Aorta (tissue), 5 donors: ENCODE measurements at regions not wholly inside any gene's neighbourhood (a gene's known extent, or its start where the extent isn't known, plus 50 kb on each side); places are given as distances from the start of the nearest gene placed in this dataset.
A peak's percentile ranks its signal among the peaks of the same experiment; 100 is the strongest.

Source experiments
- ATAC-seq: fragments of 200-7000 bp; cut with Tn5 transposase; one replicate; pipeline ENCODE4 v1.9.1; 2022; ENCODE audit warnings: moderate library complexity; ENCODE audit not compliant: low FRiP score
- DNase-seq, 2 donors: peaks; one replicate each; pipeline ENCODE4 v3.0.0-alpha.2; 2020
- H3K27ac ChIP-seq, 2 donors: one replicate each; pipeline ENCODE4 v1.5.1; 2013; ENCODE audit warnings: low read length in 2 of 2, mild to moderate bottlenecking in 2 of 2, moderate library complexity in 2 of 2, control low read depth in 1 of 2, inconsistent platforms in 1 of 2, low read depth in 1 of 2
- H3K27me3 ChIP-seq, 2 donors: one replicate each; pipeline ENCODE4 v1.6.1; 2013; ENCODE audit warnings: control low read depth in 1 of 2, low read length in 1 of 2, mild to moderate bottlenecking in 1 of 2, moderate library complexity in 1 of 2; ENCODE audit not compliant: insufficient read depth in 2 of 2, control insufficient read depth in 1 of 2
- H3K36me3 ChIP-seq, 2 donors: one replicate each; pipeline ENCODE4 v1.6.1; 2013; ENCODE audit warnings: control low read depth in 1 of 2, low read length in 1 of 2, mild to moderate bottlenecking in 1 of 2; ENCODE audit not compliant: insufficient read depth in 2 of 2, control insufficient read depth in 1 of 2
- H3K4me1 ChIP-seq, 2 donors: one replicate each; pipeline ENCODE4 v1.6.1; 2013; ENCODE audit warnings: low read length in 2 of 2, control low read depth in 1 of 2, mild to moderate bottlenecking in 1 of 2, moderate library complexity in 1 of 2; ENCODE audit not compliant: insufficient read depth in 2 of 2, control insufficient read depth in 1 of 2
- H3K4me3 ChIP-seq, 2 donors: one replicate each; pipeline ENCODE4 v1.5.1; 2013; ENCODE audit warnings: low read length in 2 of 2, control low read depth in 1 of 2, mild to moderate bottlenecking in 1 of 2
- H3K9me3 ChIP-seq: one replicate; pipeline ENCODE4 v1.6.1; 2013; ENCODE audit warnings: mild to moderate bottlenecking, low read length; ENCODE audit not compliant: control insufficient read depth
- WGBS, 2 donors: extraction: QIAGEN DNeasy Blood & Tissue Kit; methylation state at CpG; one replicate each; pipeline ENCODE4 v1.1.7; 2013; 5-methylcytosine and 5-hydroxymethylcytosine counted together
- intact Hi-C, 2 donors: fragments of 100-400 bp; cut with DNase I; formaldehyde crosslinking; loops; one replicate each; pipeline versions ENCODE4 v1.14.2 to v1.15.0; 2022
- donor health status: healthy with polysubstance abuse.
- donor health status: Bipolar disorder and iron deficiency.
- donor health status: DM: no; HTN: no; CAD: no.
- donor health status: DM: no; HTN: no; CAD: no.
- donor health status: DM: yes; HTN: yes; CAD: no.

DNA sequence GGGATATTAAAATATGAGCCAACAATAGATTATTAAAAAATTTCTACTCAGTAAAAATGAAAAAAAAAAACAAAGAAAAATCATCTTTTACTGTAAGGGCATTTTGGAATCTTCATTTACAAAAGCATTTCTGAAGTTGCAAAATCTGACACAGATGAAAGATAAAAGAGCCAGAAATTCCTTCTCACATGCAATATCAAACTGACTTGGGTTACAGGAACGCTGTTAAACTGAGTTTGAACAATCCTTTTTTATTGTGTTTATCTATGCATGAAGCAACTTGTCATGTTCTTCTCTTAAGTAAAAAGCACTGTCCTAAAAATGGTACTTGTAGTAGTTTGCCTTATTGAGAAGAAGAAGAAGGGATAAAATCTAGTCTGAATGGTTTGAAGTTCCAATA lies 468.5 kb upstream of the KCNMB2 start:
- ATAC-seq (no peak), DNase-seq (no peak)
- no peaks in the 10 kb centered on the region for H3K27me3 ChIP-seq
- H3K4me3 ChIP-seq: no peak overlapping the region
- H3K9me3 ChIP-seq: no peaks in the 10 kb centered on the region
- H3K4me1 ChIP-seq: no peaks in the 10 kb centered on the region
- H3K27ac ChIP-seq: no peak overlapping the region
- WGBS, 2 donors: 77 to 89% methylated on average over 1 of the region's 1 CpG
- intact Hi-C loops: no loop called here
- no peaks in the 10 kb centered on the region for H3K36me3 ChIP-seq

DNA sequence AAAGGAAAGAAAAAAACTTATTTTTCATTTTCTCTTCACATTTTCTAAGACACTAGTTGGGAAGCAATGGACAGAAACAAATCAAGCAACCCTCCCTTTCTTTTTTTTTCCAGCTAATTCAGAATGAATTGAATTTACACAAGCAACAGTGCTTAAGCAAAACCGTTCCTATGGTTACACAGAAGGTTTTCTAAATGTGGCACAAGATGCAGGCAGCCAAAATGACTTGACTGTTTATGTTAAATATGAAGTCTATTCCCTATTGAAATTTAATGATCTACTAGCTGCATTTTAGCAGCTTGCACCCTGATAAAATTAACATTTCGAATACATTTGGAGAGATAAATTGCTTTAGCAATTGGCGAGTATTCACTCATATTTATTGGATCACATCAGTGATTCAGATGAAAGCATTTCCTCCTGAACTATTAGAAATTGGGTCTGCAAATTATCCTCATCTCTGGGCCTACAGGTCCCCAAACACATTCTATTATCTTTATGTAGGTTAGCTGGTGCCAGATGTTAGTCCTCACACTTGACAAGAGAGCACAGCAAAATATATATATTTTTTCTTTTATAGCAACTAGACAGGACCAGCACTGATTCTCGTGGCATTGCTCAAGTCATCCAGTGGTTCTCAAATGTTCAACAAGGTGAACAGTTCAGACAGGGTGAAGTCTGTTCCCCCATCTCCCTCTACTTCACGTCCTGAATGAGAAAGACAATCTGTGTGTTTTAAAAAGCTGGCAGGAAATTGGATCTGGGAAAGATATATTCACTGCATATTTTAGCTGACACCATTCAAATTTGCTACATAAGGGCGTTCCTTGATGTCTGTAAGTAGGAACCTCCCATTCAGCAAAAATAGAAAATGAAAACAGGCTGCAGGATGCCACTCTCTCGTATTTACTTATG lies 463.6 kb upstream of the KCNMB2 start:
- Histone ChIP-seq H3K27ac (no peak overlapping the region), H3K27me3 (no peaks in the 10 kb centered on the region), H3K4me1 (no peaks in the 10 kb centered on the region), H3K4me3 (no peak overlapping the region), H3K36me3 (no peaks in the 10 kb centered on the region), H3K9me3 (no peaks in the 10 kb centered on the region)
- DNase-seq (no peak), ATAC-seq (no peak)
- intact Hi-C loops: no loop called here
- 56 to 61% methylated on average over 7 of the region's 7 CpGs for WGBS, 2 donors

DNA sequence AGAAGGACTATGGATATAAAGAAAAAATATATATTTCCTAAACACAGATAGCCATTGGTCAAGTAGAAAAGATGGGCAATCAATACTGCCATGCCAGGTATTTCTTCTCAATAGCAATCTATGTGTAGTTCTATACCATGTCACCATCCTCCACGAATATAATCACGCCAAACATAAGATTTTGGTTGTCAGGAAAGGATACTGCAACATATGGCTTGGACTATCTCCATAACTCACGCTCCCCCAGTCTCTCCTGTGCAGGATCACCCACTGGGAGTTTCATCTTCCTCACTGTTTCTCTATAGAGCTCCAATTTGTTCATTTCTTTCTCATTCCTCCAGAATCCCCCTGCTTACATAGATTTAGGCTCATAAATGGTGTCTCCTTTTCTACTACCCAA lies 462.9 kb upstream of the KCNMB2 start:
- DNase-seq (no peak), ATAC-seq (no peak)
- WGBS, 2 donors: 99 to 100% methylated on average over 3 of the region's 3 CpGs
- H3K27ac ChIP-seq: no peak overlapping the region
- no peaks in the 10 kb centered on the region for H3K4me1 ChIP-seq
- H3K4me3 ChIP-seq: no peak overlapping the region
- no peaks in the 10 kb centered on the region for H3K36me3 ChIP-seq
- H3K27me3 ChIP-seq: no peaks in the 10 kb centered on the region
- H3K9me3 ChIP-seq: no peaks in the 10 kb centered on the region
- intact Hi-C loops: no loop called here

DNA sequence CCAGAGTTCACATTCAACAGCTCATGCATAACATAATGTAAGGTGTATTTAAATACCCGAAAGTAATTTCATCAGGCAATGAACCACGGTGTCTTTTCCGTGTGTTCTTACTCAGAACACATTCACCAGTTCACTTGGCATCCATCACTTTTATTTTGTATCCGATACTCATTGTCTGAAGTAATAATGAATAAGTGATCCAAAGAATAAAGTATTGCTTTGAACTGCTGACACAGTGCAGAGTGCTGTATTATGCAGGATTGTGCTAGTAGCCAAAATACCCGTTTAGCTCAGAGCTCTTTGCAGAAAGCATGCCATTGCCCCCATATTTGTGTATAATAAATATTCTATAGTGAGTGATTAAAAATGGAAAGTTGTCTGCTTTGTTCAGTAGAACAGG lies 460.9 kb upstream of the KCNMB2 start:
- Histone ChIP-seq H3K36me3 (no peaks in the 10 kb centered on the region), H3K4me1 (peaks cover 0 to 2% of the 10 kb centered on the region in 2 donors), H3K27ac (no peak overlapping the region), H3K27me3 (no peaks in the 10 kb centered on the region), H3K9me3 (no peaks in the 10 kb centered on the region), H3K4me3 (no peak overlapping the region)
- no peak for DNase-seq
- no peak for ATAC-seq
- intact Hi-C loops: no loop called here
- 93 to 94% methylated on average over 5 of the region's 5 CpGs for WGBS, 2 donors

DNA sequence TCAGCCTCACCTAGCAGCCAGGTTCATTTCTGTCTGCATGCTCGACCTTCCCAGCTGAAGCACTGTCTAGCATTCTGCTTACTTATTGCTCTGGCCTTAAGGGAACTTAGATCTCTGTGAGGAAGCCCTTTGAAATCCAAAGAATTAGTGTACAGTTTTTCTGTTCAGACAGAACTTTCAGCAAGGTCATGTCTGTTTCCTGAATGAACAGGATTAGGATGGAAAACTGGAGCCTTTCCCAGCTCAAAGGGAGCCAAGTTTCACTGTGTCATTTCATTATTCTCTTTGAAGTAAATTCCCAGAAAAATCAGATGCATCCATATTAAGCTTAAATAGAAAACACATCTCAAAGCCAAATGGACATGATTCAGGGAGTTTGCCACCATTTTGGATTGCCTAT lies 457.3 kb upstream of the KCNMB2 start:
- WGBS, 2 donors: 9% methylated on average over 1 of the region's 1 CpG
- intact Hi-C loops: no loop called here
- ATAC-seq (peak; percentile 66), DNase-seq (no peak)
- H3K27ac ChIP-seq: no peak overlapping the region
- no peak overlapping the region for H3K4me3 ChIP-seq
- peaks cover 0 to 2% of the 10 kb centered on the region in 2 donors for H3K4me1 ChIP-seq
- no peaks in the 10 kb centered on the region for H3K27me3 ChIP-seq
- H3K36me3 ChIP-seq: no peaks in the 10 kb centered on the region
- no peaks in the 10 kb centered on the region for H3K9me3 ChIP-seq

DNA sequence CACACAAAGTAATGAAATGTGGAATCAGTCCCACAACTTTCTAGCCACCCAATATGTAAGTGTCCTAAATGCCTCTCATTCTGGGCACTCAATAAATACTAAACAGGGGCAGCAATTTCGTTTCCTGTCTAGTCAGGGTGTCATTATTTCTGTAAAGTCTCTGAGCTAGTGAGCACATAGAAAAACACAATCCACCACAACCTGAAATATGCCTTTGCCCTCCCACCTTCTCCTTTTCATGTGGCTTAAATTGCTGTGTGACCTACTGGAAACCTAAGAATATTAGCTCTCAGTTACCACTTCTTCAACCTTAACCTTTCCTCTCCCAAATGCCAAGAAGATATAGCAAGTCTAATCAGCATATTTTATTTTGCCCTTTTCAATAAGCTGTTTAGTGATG lies 456.3 kb upstream of the KCNMB2 start:
- ATAC-seq (no peak), DNase-seq (no peak)
- no peaks in the 10 kb centered on the region for H3K27me3 ChIP-seq
- no peak overlapping the region for H3K4me3 ChIP-seq
- 24 to 30% methylated on average over 1 of the region's 1 CpG for WGBS, 2 donors
- H3K9me3 ChIP-seq: no peaks in the 10 kb centered on the region
- intact Hi-C loops: no loop called here
- H3K27ac ChIP-seq: no peak overlapping the region
- no peaks in the 10 kb centered on the region for H3K36me3 ChIP-seq
- H3K4me1 ChIP-seq: peaks cover 0 to 2% of the 10 kb centered on the region in 2 donors

DNA sequence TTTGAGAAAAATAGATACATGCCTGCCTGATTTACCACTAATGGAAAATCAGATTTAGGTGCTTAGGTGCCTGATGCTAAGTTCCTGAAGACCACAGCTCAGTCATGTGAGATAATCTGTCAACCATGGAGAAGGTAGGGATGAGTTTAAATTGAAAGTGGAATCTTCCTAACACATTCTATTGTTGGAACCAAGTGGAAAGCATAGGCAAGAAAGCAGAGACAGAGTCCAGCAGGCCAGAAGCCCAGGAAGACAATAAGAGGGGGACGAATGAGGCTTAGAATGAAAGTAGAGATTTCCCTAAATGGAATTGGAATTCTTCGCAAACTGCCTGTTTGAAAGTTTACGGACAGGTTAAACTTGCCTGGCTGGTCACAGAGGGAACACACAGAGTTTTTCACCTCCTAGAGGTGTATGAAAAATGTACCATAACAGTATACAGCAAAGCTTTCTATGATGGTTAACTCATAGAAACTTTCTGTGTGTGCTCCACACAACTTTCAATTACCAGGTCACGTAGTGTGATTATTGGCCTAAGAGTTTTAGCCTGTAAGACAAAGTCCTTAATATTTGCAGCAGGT lies 453.8 kb upstream of the KCNMB2 start:
- ATAC-seq: no peak
- intact Hi-C loops: no loop called here
- no peaks in the 10 kb centered on the region for H3K36me3 ChIP-seq
- no peaks in the 10 kb centered on the region for H3K9me3 ChIP-seq
- no peak overlapping the region for H3K4me3 ChIP-seq
- WGBS, 2 donors: 85 to 86% methylated on average over 4 of the region's 4 CpGs
- DNase-seq: no peak
- H3K27ac ChIP-seq: no peak overlapping the region
- H3K27me3 ChIP-seq: no peaks in the 10 kb centered on the region
- H3K4me1 ChIP-seq: peaks cover 0 to 2% of the 10 kb centered on the region in 2 donors

DNA sequence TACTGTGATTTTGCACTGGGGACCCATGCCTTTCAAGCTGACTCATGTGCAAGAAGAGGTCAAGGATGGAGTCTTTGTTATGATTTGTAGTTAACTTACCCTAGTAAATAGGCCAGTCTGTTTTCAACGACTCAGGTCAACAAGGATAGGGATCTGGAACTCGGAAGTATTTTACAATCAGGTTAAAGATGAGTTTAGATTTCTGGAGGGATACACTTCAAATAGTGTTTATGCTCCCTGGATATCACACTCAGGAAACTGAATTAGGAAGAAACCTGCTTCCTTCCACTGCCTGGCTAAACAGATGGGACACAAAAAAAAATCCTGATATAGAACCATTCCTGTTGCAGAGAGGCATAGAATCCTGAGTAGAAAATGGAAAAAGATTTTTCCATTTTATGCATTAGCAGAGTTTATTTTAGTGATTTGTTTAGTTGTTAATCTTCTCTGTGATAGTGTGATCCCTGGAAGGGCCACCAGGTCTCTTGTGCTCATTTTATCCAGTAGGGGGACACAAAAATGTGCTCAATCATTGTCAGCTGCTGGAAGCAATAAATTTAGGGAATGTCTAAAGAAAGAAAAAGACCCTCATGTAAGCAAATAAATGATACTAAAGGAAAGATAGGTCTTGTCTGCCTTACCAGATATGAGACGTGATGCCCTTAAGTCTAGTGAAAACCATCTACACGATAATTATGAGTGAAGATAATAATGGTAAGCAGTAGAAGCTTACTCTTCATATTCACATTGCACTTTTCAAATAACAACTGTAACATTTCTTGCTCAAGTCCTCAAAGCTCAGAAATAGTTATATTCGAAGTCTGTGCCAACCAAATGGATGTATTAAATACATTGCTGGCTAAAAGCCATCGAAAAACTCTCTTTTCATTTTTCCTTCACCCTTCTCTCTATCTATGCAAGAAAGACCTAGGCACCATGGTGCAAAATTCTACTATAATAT lies 452.1 kb upstream of the KCNMB2 start:
- intact Hi-C loops: no loop called here
- H3K27me3 ChIP-seq: no peaks in the 10 kb centered on the region
- no peaks in the 10 kb centered on the region for H3K9me3 ChIP-seq
- ATAC-seq (no peak), DNase-seq (no peak)
- H3K27ac ChIP-seq: no peak overlapping the region
- 57 to 58% methylated on average over 6 of the region's 6 CpGs for WGBS, 2 donors
- H3K4me1 ChIP-seq: no peaks in the 10 kb centered on the region
- no peaks in the 10 kb centered on the region for H3K36me3 ChIP-seq
- H3K4me3 ChIP-seq: no peak overlapping the region
